Glomerular endothelial cell (primary cell): ENCODE measurements at regions not wholly inside any gene's neighbourhood (a gene's known extent, or its start where the extent isn't known, plus 50 kb on each side); places are given as distances from the start of the nearest gene placed in this dataset.
"Not testable (repeated sequence)": the region's sequence is repeated elsewhere in the genome, so short reads cannot be mapped to it uniquely, and the experiment has no call there.

ENCODE experiments used
- DNase-seq: peaks from one replicate; pipeline ENCODE4 v3.0.0-alpha.2; 2011; ENCODE audit warnings: low read depth, low spot score; ENCODE audit errors: extremely low read depth

GRCh38 chr12:105481392-105482300 lies 151.2 kb downstream of the C12orf75 start:
- no peak for DNase-seq

GRCh38 chr12:105482951-105483350 lies 152.5 kb downstream of the C12orf75 start:
- DNase-seq, result no peak

GRCh38 chr12:105483691-105484090 lies 153.2 kb downstream of the C12orf75 start:
- DNase-seq, result no peak

GRCh38 chr12:105485321-105485910 lies 154.9 kb downstream of the C12orf75 start:
- DNase-seq, result peak; percentile 96

DNA sequence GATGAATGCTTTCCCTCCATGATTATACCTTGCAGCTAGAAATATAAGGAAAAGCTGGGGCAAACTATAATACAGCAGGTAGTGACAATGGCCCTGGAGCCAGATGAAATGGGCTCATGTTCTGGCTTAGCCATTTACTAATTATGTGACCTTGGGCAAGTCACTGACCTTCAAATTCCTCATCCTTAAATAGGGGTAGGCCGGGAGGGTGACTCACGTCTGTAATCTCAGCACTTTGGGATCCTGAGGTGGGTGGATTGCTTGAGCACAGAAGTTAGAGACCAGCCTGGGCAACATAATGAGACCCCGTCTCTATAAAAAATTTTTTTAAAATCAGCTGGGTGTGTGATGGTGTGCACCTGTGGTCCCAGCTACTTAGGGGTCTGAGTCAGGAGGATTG lies 155.4 kb downstream of the C12orf75 start:
- no peak for DNase-seq

- DNase-seq, result no peak
These were observed 157.5 kb downstream of the C12orf75 start for GRCh38 chr12:105487963-105488362.

- DNase-seq, result no peak
These were observed 162.4 kb downstream of the C12orf75 start for GRCh38 chr12:105492591-105493545.

DNA sequence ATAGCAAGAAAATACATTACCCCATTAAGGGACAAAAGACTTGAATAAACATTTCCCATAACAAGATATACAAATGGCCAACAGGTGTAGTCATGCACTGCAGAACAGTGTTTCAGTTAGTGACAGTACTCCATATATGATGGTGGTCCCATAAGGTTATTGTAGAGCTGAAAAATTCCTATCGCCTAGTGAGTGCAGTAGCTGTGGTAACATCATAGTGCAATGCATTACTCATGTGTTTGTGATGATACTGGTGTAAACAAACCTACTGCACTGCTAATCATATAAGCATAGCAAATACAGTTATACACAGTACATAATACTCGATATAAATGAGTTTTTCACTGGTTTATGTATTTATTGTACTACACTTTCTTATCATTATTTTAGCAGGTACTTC lies 168.7 kb downstream of the C12orf75 start:
- DNase-seq, result no peak

DNA sequence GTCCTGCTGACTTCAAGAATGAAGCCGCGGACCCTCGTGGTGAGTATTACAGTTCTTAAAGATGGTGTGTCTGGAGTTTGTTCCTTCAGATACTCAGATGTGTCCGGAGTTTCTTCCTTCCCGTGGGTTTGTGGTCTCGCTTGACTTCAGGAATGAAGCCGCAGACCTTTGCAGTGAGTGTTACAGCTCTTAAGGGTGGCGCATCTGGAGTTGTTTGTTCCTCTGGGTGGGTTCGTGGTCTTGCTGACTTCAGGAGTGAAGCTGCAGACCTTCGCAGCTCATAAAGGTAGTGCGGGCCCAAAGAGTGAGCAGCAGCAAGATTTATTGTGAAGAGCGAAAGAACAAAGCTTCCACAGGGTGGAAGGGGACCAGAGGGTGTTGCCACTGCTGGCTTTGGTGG lies 170.2 kb downstream of the C12orf75 start:
- not testable (repeated sequence) for DNase-seq

DNA sequence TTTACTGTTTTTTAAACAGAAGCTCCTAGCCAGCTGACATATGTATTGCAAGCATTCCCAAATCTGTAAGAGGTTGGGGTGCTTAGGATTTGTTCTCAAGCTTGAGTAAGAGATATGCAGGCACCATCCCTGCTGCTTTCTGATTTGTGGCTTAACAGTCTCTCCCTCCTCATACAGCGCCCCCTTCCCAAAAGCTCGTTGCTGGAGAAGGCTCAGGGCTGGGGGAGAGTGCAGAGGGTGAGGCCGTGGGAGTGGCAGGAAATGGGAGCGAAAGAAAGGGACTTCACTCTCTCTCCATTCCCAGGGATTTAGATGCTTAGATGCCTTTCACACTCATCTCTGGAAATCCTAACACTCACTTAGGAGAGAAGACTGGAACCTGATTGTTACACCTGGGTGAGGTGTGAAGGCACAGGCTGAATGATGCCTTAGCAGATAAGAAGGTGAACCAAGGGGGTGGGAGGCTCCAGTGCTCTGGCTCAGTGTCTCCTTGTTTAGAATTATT lies 172.0 kb downstream of the C12orf75 start:
- DNase-seq, result no peak

DNA sequence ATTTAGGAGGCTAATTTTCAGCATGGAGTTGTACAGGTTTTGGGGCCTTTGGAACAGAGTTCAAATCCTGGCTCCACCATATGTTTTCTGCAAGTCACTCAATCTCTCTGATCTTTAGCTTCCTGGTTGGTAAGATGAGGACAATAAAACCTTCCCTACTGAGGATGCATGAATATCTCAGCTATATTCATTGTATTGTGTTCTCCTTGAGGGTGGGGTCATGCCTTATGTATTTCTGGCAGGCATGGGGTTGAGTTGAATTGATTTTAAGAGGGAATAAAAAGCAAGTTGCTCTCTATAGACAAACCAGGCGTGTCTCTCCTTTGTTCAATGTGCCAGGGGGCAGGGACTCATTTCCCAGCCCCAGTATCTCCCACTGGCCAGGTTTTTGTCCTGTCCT lies 173.1 kb downstream of the C12orf75 start:
- no peak for DNase-seq

DNA sequence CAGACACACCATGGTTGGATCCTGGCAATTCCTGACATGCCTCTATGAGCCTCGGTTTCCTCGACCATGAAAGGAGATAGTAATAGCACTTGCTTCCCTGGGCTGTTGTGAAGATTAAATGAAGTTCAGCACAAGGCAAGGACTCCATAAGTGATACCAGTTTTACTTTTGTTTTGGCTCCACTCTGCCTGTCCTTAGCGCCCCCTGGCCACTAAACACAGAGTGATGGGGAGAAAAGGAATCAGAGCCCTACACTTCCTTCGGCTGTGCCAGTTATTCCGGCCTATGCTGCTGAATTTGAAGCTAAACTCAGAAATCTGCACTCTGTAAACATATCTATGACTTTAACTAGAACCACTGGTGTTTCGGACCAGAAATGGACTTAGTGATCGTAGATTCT lies 173.8 kb downstream of the C12orf75 start:
- no peak for DNase-seq

- no peak for DNase-seq
These were observed 176.3 kb downstream of the C12orf75 start for GRCh38 chr12:105506678-105507310.

DNA sequence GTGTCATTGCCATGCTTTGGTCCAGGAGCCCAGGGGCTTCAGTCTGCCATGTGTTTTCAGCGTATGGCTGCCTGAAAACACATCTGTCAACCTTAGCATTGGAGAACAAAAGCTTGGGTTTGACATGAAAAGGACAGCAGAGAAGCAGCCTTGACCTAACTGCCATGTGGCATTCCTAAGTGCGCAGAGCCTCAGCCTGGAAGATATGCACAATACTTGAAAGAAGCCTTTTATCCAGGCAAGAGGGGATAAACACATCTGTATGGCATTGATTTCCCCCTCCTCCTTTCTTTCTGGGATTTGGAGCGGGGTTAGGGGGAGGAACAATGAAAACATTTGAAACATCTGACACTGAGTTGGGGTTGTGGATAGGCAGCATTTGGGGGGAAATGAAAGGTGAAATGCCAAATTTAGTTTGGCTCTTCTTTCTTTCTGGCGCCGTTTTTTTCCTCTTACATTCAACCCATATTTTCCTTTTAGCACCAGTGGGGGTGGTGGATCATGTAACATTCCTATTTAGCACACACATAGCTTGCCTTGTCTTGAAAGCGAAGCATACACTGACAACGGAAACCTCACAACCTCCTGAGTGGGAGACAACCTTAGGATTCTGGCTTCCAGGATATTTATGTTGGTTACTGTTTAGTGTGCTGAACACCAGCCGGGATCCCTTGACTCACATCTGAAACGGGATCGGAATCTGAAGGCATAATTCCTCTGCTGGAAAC lies 177.0 kb downstream of the C12orf75 start:
- DNase-seq, result no peak

- no peak for DNase-seq
These were observed 177.6 kb downstream of the C12orf75 start for GRCh38 chr12:105508096-105508495.

DNA sequence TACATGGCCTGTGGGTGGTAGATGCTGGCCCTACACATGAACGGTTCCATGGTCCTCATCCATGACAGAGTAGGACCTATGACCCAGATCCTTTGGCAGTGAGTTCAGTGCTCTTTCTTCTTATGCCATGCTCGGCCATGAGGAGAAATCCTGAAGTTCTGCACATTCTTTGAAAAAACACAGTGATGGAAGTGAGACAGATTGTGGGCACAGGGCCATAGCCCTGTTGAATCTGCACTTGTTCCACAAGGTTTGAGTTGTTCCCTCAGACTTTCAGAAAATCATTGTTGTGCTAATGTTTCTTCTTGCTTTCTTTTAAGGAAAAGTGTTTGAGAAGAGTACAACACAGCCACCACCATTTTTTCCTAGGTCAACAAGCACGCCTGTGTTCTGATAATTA lies 180.0 kb downstream of the C12orf75 start:
- DNase-seq, result no peak

GRCh38 chr12:105512861-105513260 lies 182.4 kb downstream of the C12orf75 start:
- DNase-seq, result not testable (repeated sequence)

DNA sequence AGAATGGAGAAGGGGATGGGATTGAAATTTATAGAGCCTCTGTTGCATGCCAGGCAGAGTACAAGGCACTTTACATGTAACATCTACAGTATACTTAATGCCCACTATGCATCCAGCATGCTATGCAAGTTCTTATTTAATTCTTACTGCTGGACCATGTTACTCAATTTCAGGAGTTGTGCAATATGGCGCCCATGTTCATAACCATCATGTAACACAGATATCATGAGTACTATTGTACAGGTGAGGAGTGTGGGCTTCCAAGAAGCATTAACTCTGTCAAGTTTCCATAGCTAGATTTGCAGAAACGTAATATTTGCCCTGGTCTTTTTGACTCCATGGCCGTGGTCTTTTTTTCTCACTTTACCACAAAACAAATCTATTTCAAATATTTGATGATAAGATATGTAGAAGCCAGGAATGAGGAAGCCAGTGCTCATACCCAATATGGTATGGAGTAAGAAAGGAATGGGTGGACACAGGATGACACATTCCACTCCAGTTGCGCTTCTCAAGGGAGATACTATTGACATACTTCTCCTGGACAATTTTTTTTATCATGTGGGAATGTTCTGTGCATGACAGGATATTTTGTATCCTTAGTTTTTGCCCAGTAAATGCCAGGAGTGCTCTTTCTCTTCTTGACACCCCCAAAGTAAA lies 191.8 kb downstream of the C12orf75 start:
- DNase-seq, result no peak
